ENCODE measurements at regions not wholly inside any gene's neighbourhood (a gene's known extent, or its start where the extent isn't known, plus 50 kb on each side); places are given as distances from the start of the nearest gene placed in this dataset.

GRCh38 chr5:81906086-81906485 is 65.7 kb upstream of the ATG10 start:
- TF ChIP-seq POLR2A (IDR thresholded peaks at IDR 0.05; ENCODE audit: low read length) (no peak), GATA1 (IDR thresholded peaks at IDR 0.05; ENCODE audit: low read depth, low read length) (no peak)

Measured in erythroblast (primary cell).